Fibroblast of lung (primary cell): ENCODE measurements at regions not wholly inside any gene's neighbourhood (a gene's known extent, or its start where the extent isn't known, plus 50 kb on each side); places are given as distances from the start of the nearest gene placed in this dataset.

Experiments
- DNase-seq, 2 donors: peaks; one replicate each; pipeline versions ENCODE4 v3.0.0 to v3.0.0-alpha.2; 2010; ENCODE audit warnings: low read depth in 2 of 2
- H2AFZ ChIP-seq: 2 replicates; pipeline ENCODE4 v1.5.1; 2012; ENCODE audit warnings: low read length, control low read depth, inconsistent platforms
- H3K27ac ChIP-seq: 2 replicates; pipeline ENCODE4 v1.5.1; 2011; ENCODE audit warnings: low read length, control low read depth; ENCODE audit not compliant: insufficient read depth
- H3K27me3 ChIP-seq: 2 replicates; pipeline ENCODE4 v1.5.1; 2011; ENCODE audit warnings: mild to moderate bottlenecking, low read length; ENCODE audit not compliant: control insufficient read depth, insufficient read depth
- H3K36me3 ChIP-seq: 2 replicates; pipeline ENCODE4 v1.5.1; 2011; ENCODE audit warnings: low read length; ENCODE audit not compliant: control insufficient read depth, insufficient read depth
- H3K4me1 ChIP-seq: 2 replicates; pipeline ENCODE4 v1.5.1; 2011; ENCODE audit warnings: low read length; ENCODE audit not compliant: control insufficient read depth, insufficient read depth; ENCODE audit errors: extremely low read depth
- H3K4me2 ChIP-seq: 2 replicates; pipeline ENCODE4 v1.5.1; 2011; ENCODE audit warnings: low read length, control low read depth; ENCODE audit not compliant: insufficient read depth; ENCODE audit errors: extremely low read depth
- H3K4me3 ChIP-seq, 4 experiments: fragments of 200-600 bp in 1 of 4; sonication (generic) in 1 of 4; replicated peaks in 1 of 4; 2 replicates each; pipeline ENCODE4 v1.5.1; 2011 to 2016; ENCODE audit warnings: low read length in 4 of 4, low read depth in 3 of 4, mild to moderate bottlenecking in 3 of 4, control low read depth in 2 of 4, inconsistent platforms in 1 of 4, mixed read lengths in 1 of 4; ENCODE audit not compliant: insufficient read depth in 1 of 4; ENCODE audit errors: control extremely low read depth in 1 of 4
- H3K79me2 ChIP-seq: 2 replicates; pipeline ENCODE4 v1.5.1; 2012; ENCODE audit warnings: mild to moderate bottlenecking, low read length, inconsistent platforms; ENCODE audit not compliant: control insufficient read depth, insufficient read depth
- H3K9ac ChIP-seq: 2 replicates; pipeline ENCODE4 v1.5.1; 2011; ENCODE audit warnings: mild to moderate bottlenecking, low read length, control low read depth; ENCODE audit not compliant: insufficient read depth
- H3K9me3 ChIP-seq: 2 replicates; pipeline ENCODE4 v1.5.1; 2012; ENCODE audit warnings: low read depth, low read length; ENCODE audit not compliant: control insufficient read depth, insufficient read depth
- H4K20me1 ChIP-seq: 2 replicates; pipeline ENCODE4 v1.5.1; 2011; ENCODE audit warnings: low read length; ENCODE audit not compliant: control insufficient read depth, insufficient read depth; ENCODE audit errors: extremely low read depth
- EZH2 ChIP-seq: IDR thresholded peaks from 2 replicates; pipeline ENCODE4 v1.5.1; 2012; ENCODE audit warnings: low read length, control low read depth, mild to moderate bottlenecking; ENCODE audit errors: missing control alignments
- TF ChIP-seq, protein P1 (sequence below), 2 donors: IDR thresholded peaks in 1 of 2; conservative IDR thresholded peaks in 1 of 2; 1 replicate in 1 of 2; 2 replicates in 1 of 2; pipeline ENCODE4 v1.5.1; 2011 to 2012; ENCODE audit warnings: low read length in 2 of 2, control low read depth in 1 of 2, inconsistent platforms in 1 of 2, low read depth in 1 of 2, mild to moderate bottlenecking in 1 of 2

DNA sequence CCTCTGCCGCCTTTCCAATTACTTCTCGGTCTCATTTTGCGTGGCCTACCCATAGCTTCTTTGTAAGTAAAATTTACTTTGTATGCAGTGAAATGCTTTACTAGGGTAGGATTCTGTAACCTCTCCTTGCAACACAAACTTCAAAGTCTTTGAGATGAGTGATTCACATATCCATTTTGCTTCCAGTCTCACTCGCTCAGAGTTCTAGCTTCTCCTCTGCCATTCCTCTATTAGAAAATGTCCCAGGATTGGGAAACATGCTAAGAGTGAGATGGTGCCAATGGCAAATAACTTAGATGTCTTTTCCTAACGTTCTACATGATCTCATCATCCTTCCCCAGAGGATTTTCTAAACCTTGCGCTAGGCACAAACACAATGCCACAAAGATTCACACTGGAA is 270.5 kb upstream of the SLC30A5 start:
- H3K9ac ChIP-seq: no peak overlapping the region
- no peaks in the 10 kb centered on the region for H4K20me1 ChIP-seq
- no peak overlapping the region for H3K27ac ChIP-seq
- no peaks in the 10 kb centered on the region for H3K4me1 ChIP-seq
- H2AFZ ChIP-seq: no peak overlapping the region
- no peaks in the 10 kb centered on the region for H3K79me2 ChIP-seq
- no peak overlapping the region for H3K4me2 ChIP-seq
- no peak overlapping the region for H3K4me3 ChIP-seq
- TF ChIP-seq, protein P1, sequence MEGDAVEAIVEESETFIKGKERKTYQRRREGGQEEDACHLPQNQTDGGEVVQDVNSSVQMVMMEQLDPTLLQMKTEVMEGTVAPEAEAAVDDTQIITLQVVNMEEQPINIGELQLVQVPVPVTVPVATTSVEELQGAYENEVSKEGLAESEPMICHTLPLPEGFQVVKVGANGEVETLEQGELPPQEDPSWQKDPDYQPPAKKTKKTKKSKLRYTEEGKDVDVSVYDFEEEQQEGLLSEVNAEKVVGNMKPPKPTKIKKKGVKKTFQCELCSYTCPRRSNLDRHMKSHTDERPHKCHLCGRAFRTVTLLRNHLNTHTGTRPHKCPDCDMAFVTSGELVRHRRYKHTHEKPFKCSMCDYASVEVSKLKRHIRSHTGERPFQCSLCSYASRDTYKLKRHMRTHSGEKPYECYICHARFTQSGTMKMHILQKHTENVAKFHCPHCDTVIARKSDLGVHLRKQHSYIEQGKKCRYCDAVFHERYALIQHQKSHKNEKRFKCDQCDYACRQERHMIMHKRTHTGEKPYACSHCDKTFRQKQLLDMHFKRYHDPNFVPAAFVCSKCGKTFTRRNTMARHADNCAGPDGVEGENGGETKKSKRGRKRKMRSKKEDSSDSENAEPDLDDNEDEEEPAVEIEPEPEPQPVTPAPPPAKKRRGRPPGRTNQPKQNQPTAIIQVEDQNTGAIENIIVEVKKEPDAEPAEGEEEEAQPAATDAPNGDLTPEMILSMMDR (conservative IDR thresholded peaks at IDR 0.05 in 1 of 2, IDR thresholded peaks at IDR 0.05 in 1 of 2; ENCODE audit: low read depth in 1 of 2, low read length in 2 of 2): no peak
- TF ChIP-seq EZH2: no peak
- H3K9me3 ChIP-seq: no peaks in the 10 kb centered on the region
- H3K27me3 ChIP-seq: no peaks in the 10 kb centered on the region
- no peak for DNase-seq
- no peaks in the 10 kb centered on the region for H3K36me3 ChIP-seq

DNA sequence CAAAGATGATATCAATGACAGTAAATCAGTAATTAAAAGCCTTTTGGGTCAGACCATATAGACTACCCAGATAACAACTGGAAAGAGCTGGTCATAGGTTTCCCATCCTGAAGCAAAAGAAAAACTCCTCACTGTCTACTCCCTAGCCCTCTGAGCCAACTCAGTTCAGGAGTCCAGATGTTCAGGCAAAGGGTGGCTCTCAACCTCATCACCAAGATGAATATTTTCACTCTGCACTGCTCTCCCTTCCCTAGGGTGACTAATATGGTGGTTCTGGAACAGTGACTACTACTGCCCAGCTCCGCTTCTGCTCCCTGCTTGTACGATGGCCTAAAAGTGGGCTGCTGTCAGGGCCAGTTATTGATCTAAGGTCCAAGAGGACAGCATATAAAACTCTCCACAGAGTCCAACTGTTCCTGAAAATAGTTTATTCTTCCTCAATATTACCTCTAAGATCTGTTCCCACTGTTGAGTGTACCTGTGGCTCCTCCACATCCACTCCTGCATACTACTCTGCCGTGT is 263.4 kb upstream of the SLC30A5 start:
- H3K4me1 ChIP-seq: no peaks in the 10 kb centered on the region
- H3K9me3 ChIP-seq: no peaks in the 10 kb centered on the region
- no peaks in the 10 kb centered on the region for H3K79me2 ChIP-seq
- H3K9ac ChIP-seq: no peak overlapping the region
- no peak overlapping the region for H3K4me2 ChIP-seq
- H3K27ac ChIP-seq: no peak overlapping the region
- no peak overlapping the region for H3K4me3 ChIP-seq
- no peaks in the 10 kb centered on the region for H4K20me1 ChIP-seq
- DNase-seq: no peak
- no peak overlapping the region for H2AFZ ChIP-seq
- H3K27me3 ChIP-seq: no peaks in the 10 kb centered on the region
- no peaks in the 10 kb centered on the region for H3K36me3 ChIP-seq
- TF ChIP-seq, protein P1 (conservative IDR thresholded peaks at IDR 0.05 in 1 of 2, IDR thresholded peaks at IDR 0.05 in 1 of 2; ENCODE audit: low read depth in 1 of 2, low read length in 2 of 2): no peak
- no peak for TF ChIP-seq EZH2

DNA sequence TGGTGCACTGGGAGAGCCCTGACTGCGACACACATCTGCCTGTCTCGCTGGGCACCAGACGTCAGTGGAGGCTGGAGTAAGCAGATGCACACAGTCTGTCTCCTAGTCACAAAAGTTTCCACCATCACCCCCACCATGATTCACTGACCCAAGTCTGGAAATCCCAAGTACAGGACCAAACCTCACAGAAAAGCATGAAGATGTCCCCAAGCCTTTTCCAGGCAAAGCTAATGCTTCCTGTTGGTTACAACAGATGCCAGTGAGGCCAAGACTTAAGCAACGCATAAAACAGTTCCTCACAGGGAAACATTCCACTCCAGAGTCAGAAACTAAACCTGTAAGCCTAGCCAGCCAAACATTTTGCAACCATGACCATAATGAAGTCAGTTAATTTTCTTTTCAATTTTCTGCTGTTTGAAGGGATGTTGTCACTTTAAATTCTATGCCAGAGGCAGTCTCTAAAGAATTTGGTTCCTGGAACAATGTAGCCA is 259.3 kb upstream of the SLC30A5 start:
- DNase-seq: no peak
- H3K4me3 ChIP-seq: no peak overlapping the region
- no peak overlapping the region for H3K9ac ChIP-seq
- no peaks in the 10 kb centered on the region for H3K79me2 ChIP-seq
- TF ChIP-seq, protein P1 (conservative IDR thresholded peaks at IDR 0.05 in 1 of 2, IDR thresholded peaks at IDR 0.05 in 1 of 2; ENCODE audit: low read depth in 1 of 2, low read length in 2 of 2): no peak
- no peak for TF ChIP-seq EZH2
- H4K20me1 ChIP-seq: no peaks in the 10 kb centered on the region
- H3K9me3 ChIP-seq: no peaks in the 10 kb centered on the region
- H3K4me1 ChIP-seq: no peaks in the 10 kb centered on the region
- no peak overlapping the region for H3K4me2 ChIP-seq
- H2AFZ ChIP-seq: no peak overlapping the region
- H3K27ac ChIP-seq: no peak overlapping the region
- H3K27me3 ChIP-seq: no peaks in the 10 kb centered on the region
- no peaks in the 10 kb centered on the region for H3K36me3 ChIP-seq
